IPS-20b (cell line): ENCODE measurements at regions not wholly inside any gene's neighbourhood (a gene's known extent, or its start where the extent isn't known, plus 50 kb on each side); places are given as distances from the start of the nearest gene placed in this dataset.

Experiments
- H3K27ac ChIP-seq: one replicate; pipeline ENCODE4 v1.5.1; 2013; ENCODE audit warnings: low read length
- H3K27me3 ChIP-seq: 2 replicates; pipeline ENCODE4 v1.6.1; 2013; ENCODE audit warnings: mild to moderate bottlenecking, low read length, inconsistent platforms; ENCODE audit not compliant: insufficient read depth
- H3K36me3 ChIP-seq: 2 replicates; pipeline ENCODE4 v1.6.1; 2013; ENCODE audit warnings: low read depth, mild to moderate bottlenecking, inconsistent platforms, low read length, moderate library complexity; ENCODE audit not compliant: insufficient read depth
- H3K4me1 ChIP-seq: 2 replicates; pipeline ENCODE4 v1.6.1; 2013; ENCODE audit warnings: mild to moderate bottlenecking, control low read depth, inconsistent platforms, low read length, moderate library complexity; ENCODE audit not compliant: insufficient read depth
- H3K4me3 ChIP-seq: 2 replicates; pipeline ENCODE4 v1.5.1; 2013; ENCODE audit warnings: mild to moderate bottlenecking, low read length, inconsistent platforms
- H3K9ac ChIP-seq: 2 replicates; pipeline ENCODE4 v1.6.1; 2013; ENCODE audit warnings: low read depth, mild to moderate bottlenecking, inconsistent platforms, low read length, moderate library complexity
- H3K9me3 ChIP-seq: 2 replicates; pipeline ENCODE4 v1.6.1; 2013; ENCODE audit warnings: mild to moderate bottlenecking, low read depth, low read length, inconsistent platforms; ENCODE audit not compliant: insufficient read depth

DNA sequence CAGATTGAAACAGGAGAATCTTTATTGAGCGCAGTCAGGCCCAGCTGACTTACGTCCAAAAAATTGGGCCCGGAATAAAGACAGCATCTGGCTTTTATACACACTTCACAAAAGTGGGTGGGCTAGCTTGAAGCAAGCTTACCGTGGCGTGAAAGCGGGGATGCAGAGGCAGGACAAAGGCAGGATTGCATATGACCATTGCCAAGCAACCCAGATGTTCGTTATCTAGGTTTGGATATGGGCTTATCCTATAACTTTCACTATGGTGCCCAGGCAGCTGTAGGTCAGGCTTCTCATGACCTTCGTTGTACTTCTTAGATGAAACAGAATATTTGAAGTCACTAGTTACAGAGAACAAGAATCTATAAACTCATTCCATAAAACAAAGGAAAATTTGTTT, 1575.6 kb upstream of the RAG2 start:
- Histone ChIP-seq H3K4me1 (no peaks in the 10 kb centered on the region), H3K36me3 (no peaks in the 10 kb centered on the region), H3K9ac (no peak overlapping the region), H3K4me3 (no peak overlapping the region), H3K9me3 (no peaks in the 10 kb centered on the region), H3K27me3 (no peaks in the 10 kb centered on the region), H3K27ac (no peak overlapping the region)

DNA sequence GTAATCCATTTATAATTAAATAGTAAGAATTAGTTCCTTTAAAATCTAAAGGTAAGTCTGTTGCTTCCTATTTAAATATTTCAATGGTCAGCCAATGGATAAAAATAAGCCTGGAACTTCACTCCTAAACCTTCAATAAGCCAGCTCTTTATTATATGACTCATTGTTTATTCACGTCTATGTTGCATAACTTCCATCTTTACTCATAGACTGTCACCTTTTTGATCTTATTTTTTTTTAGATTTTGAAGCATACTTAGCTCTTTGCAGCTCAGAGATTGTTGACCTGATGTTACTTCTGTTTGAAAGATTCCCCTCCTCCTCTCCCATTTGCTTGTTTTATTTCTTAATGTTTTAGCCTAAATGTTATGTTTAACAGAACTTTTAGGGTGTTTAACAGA, 1571.2 kb upstream of the RAG2 start:
- no peaks in the 10 kb centered on the region for H3K9me3 ChIP-seq
- H3K27me3 ChIP-seq = no peaks in the 10 kb centered on the region
- H3K4me3 ChIP-seq = no peak overlapping the region
- H3K9ac ChIP-seq = no peak overlapping the region
- no peaks in the 10 kb centered on the region for H3K4me1 ChIP-seq
- H3K27ac ChIP-seq = no peak overlapping the region
- H3K36me3 ChIP-seq = no peaks in the 10 kb centered on the region

DNA sequence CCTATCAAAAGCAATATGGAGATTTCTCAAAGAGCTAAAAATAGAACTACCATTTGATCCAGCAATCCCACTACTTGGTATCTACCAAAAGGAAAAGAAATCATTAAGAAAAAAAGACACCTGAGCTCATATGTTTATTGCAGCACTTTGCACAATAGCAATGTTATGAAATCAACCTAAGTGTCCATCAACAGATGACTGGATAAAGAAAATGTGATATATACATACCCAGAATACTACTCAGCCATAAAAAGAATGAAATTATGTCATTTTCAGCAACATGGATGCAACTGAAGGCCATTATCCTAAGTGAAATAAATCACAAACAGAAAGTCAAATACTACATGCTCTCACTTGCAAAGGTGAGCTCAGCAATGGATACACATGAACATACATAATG, 1565.5 kb upstream of the RAG2 start:
- H3K9me3 ChIP-seq = no peaks in the 10 kb centered on the region
- no peak overlapping the region for H3K27ac ChIP-seq
- H3K4me1 ChIP-seq = no peaks in the 10 kb centered on the region
- no peak overlapping the region for H3K4me3 ChIP-seq
- no peaks in the 10 kb centered on the region for H3K27me3 ChIP-seq
- no peak overlapping the region for H3K9ac ChIP-seq
- H3K36me3 ChIP-seq = no peaks in the 10 kb centered on the region

DNA sequence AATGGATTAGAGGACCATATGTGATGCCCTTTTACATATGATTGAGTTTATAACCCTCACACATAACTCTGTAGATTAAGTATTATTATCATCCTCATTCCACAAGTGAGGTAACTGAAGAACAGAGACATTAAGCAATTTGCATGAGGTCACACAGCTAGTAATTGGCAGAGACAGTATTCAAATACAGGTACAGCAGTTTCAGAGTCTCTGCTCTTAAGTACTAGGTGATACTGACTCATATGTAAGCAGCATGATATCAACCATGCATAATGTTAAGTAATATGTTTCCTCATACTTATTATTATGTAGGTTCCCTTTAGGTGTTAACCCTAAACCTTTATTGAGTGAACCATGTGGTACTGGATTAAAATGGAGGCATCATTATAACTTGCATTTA, 1562.4 kb upstream of the RAG2 start:
- Histone ChIP-seq H3K4me3 (no peak overlapping the region), H3K9me3 (no peaks in the 10 kb centered on the region), H3K36me3 (no peaks in the 10 kb centered on the region), H3K27me3 (no peaks in the 10 kb centered on the region), H3K4me1 (no peaks in the 10 kb centered on the region), H3K9ac (no peak overlapping the region), H3K27ac (no peak overlapping the region)

DNA sequence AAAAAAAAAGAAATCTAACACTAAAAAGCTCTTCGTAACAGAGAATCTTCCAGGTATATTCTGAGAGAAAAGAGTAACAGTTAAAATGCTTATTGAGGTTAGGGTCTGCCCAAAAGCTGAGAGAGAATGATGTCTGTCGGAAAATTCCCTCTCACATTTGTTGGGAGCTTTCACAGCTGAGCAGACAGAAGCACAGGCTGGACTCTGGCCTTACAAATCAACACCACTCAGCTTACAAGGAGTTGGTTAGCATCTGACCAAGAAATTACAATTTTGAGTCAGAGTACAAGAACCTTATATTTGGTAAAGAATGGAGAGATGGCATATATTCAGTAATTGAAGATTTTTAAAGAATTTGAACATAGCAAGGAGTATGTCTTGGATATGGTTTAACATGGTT, 1561.0 kb upstream of the RAG2 start:
- H3K36me3 ChIP-seq = no peaks in the 10 kb centered on the region
- H3K9ac ChIP-seq = no peak overlapping the region
- H3K4me3 ChIP-seq = no peak overlapping the region
- H3K27me3 ChIP-seq = no peaks in the 10 kb centered on the region
- H3K27ac ChIP-seq = no peak overlapping the region
- H3K4me1 ChIP-seq = peaks cover 3% of the 10 kb centered on the region; the same call in 1 of the 2 replicates
- H3K9me3 ChIP-seq = no peaks in the 10 kb centered on the region

DNA sequence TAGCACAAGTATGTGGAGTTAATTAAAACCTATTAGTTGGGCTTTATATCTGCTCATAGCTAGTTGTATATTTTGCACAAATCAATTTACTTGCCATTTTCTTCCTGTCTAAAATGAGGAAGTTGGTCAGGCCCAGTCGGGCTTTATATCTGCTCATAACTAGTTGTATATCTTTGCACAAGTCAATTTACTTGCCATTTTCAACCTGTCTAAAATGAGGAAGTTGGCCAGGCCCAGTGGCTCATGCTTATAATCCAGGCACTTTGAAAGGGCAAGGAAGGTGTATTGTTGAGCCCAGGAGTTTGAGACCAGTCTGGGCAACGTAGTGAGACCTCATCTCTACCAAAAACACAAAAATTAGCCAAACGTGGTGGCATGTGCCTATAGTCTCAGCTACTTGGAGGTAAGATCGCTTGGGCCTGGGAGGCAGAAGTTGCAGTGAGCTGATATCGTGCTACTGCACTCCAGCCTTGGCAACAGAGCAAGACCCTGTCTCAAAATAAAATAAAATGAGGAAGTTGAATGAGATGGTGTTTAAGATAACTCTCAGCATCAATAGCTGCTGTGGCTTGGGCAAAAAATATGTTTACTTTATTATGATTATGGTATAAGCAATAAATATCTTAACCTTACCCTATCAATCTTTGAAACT, 1558.6 kb upstream of the RAG2 start:
- H3K9me3 ChIP-seq = no peaks in the 10 kb centered on the region
- peaks cover 22% of the 10 kb centered on the region; the same call in 1 of the 2 replicates for H3K4me1 ChIP-seq
- no peak overlapping the region for H3K27ac ChIP-seq
- no peaks in the 10 kb centered on the region for H3K36me3 ChIP-seq
- no peak overlapping the region for H3K9ac ChIP-seq
- H3K27me3 ChIP-seq = no peaks in the 10 kb centered on the region
- H3K4me3 ChIP-seq = no peak overlapping the region

DNA sequence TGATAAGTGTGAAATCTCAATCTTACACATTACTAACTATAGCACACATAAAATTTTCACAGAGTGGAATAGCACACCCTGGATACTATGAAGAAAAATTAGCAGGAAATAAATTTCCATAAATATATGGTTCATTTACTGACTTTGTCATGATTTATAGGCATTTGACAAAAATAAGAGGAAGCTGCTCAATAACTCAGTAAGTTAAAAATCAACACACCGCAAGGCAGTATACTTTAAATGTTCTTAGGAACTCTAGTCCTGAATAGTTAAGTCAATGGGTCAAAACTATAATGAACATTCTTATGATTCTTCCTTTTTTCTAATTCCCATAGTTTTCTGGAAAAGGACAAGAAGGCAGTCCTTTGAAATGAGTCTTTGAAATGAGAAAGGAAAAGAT, 1557.8 kb upstream of the RAG2 start:
- no peaks in the 10 kb centered on the region for H3K9me3 ChIP-seq

DNA sequence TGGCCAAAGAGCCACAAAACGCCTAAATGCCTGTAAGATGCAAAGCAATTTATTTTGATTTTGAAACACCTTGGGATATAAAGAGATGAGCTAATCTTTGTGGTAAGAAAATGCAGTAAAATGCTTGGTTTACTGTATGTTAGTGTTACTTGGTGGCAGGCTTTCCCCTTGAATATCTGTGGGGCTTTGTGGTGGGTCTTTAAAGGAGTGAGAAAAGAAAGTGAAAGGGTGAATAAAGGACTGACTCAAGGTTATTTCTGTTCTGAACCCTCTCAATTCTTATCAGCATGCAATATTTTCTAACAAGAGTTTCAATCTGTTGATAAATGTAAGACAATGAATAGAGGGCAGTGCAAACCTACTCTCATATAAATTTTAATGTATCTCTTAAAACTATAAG, 1555.9 kb upstream of the RAG2 start:
- H3K9ac ChIP-seq = no peak overlapping the region
- H3K27me3 ChIP-seq = no peaks in the 10 kb centered on the region
- H3K4me1 ChIP-seq = peaks cover 25% of the 10 kb centered on the region; the same call in 1 of the 2 replicates
- no peaks in the 10 kb centered on the region for H3K36me3 ChIP-seq
- no peak overlapping the region for H3K27ac ChIP-seq
- no peak overlapping the region for H3K4me3 ChIP-seq
- no peaks in the 10 kb centered on the region for H3K9me3 ChIP-seq

More for the DNA sequence above, 1557.8 kb upstream of the RAG2 start:
- no peaks in the 10 kb centered on the region for H3K36me3 ChIP-seq
- H3K4me1 ChIP-seq = peaks cover 25% of the 10 kb centered on the region; the same call in 1 of the 2 replicates
- H3K27me3 ChIP-seq = no peaks in the 10 kb centered on the region
- no peak overlapping the region for H3K9ac ChIP-seq
- H3K27ac ChIP-seq = no peak overlapping the region
- no peak overlapping the region for H3K4me3 ChIP-seq

DNA sequence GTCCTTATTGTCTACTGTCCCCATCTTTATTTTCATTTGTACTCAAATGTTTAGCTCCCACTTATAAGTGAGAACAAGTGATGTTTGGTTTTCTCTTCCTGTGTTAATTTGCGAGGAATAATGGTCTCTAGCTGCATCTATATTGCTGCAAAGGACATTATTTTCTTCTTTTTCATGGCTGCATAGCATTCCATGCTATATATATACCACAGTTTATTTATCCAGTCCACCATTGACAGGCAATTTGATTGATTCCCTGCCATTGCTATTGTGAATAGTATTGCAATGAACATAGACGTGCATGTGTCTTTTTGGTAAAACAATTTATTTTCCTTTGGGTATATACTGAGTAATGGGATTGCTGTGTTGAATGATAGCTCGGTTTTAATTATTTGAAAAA, 1545.8 kb upstream of the RAG2 start:
- no peak overlapping the region for H3K4me3 ChIP-seq
- H3K27ac ChIP-seq = no peak overlapping the region
- no peaks in the 10 kb centered on the region for H3K27me3 ChIP-seq
- H3K36me3 ChIP-seq = no peaks in the 10 kb centered on the region
- H3K9me3 ChIP-seq = peaks cover 3% of the 10 kb centered on the region; the same call in 1 of the 2 replicates
- H3K9ac ChIP-seq = no peak overlapping the region
- no peaks in the 10 kb centered on the region for H3K4me1 ChIP-seq

DNA sequence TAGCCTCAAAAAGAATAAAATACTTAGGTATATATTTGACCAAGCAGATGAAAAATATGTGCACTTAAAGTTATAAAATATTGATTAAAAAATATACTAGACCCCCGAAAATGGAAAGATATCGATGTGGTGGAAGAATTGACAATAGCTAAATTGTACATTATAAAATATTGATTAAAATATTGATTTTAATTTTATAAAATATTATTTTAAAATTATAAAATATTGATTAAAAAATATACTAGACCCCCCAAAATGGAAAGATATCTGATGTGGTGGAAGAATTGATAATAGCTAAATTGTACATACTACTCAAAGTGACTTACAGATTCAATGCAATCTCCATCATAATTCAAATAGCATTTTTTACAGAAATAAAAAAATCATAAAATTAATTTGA, 1540.9 kb upstream of the RAG2 start:
- Histone ChIP-seq H3K27ac (no peak overlapping the region), H3K4me3 (no peak overlapping the region)

DNA sequence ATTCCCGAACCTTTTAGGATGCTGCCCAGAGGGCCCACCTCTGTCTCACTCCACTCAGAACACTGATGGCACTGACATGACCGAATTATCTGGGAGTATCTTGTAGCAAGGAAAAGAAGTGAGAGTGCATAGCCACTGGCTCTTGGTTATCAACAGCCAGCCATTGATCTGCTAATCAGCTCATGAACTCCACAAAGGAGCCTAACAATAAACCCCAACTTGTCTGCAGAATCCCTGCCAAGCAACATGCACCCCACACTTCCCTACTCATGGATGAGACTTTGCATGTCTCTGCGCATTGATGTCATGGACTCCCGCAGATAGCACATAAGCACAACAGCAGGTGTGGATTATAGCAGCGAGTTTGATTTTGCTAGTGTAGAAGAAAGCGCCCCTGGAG, 1538.9 kb upstream of the RAG2 start:
- Histone ChIP-seq H3K27me3 (no peaks in the 10 kb centered on the region), H3K9ac (no peak overlapping the region), H3K4me3 (peak overlapping the region; percentile 27; the same call in 1 of the 2 replicates), H3K4me1 (peaks cover 9% of the 10 kb centered on the region), H3K27ac (no peak overlapping the region), H3K9me3 (no peaks in the 10 kb centered on the region), H3K36me3 (no peaks in the 10 kb centered on the region)

More for the DNA sequence above, 1540.9 kb upstream of the RAG2 start:
- H3K36me3 ChIP-seq = no peaks in the 10 kb centered on the region
- H3K27me3 ChIP-seq = no peaks in the 10 kb centered on the region
- peaks cover 3% of the 10 kb centered on the region; the same call in 1 of the 2 replicates for H3K9me3 ChIP-seq
- no peak overlapping the region for H3K9ac ChIP-seq
- H3K4me1 ChIP-seq = peaks cover 9% of the 10 kb centered on the region

DNA sequence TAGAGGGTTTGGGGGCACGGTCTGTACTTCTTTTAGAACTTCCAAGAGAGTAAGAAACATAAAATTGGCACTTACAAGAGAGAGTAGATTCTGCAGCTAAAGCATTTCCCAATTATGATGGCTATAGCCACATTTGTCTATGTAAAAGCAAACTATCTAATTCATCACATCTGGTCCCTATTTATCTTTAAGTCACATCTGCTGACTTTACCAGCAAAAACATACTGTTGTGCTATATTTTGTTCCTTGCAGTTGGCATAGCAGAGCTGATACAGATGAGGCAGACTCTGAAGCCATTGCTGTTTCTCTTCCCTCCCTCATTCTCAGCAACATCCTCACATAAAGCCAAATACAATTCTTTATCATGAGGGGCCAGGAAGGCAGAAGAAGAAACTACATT, 1533.5 kb upstream of the RAG2 start:
- Histone ChIP-seq H3K9ac (no peak overlapping the region), H3K27ac (no peak overlapping the region), H3K9me3 (no peaks in the 10 kb centered on the region), H3K27me3 (no peaks in the 10 kb centered on the region), H3K4me1 (peaks cover 9% of the 10 kb centered on the region), H3K4me3 (no peak overlapping the region), H3K36me3 (no peaks in the 10 kb centered on the region)
